GM23338 (cell line): ENCODE measurements at regions not wholly inside any gene's neighbourhood (a gene's known extent, or its start where the extent isn't known, plus 50 kb on each side); places are given as distances from the start of the nearest gene placed in this dataset.
A peak's percentile ranks its signal among the peaks of the same experiment; 100 is the strongest.

Experiments
- ATAC-seq: fragments of 200-7000 bp; cut with Tn5 transposase; 3 replicates; pipeline ENCODE4 v1.9.1; 2020
- DNase-seq: peaks from one replicate; pipeline ENCODE4 v3.0.0-alpha.2; 2015; ENCODE audit warnings: low spot score
- H2AFZ ChIP-seq: fragments of 200-600 bp; sonication (generic); 2 replicates; pipeline ENCODE4 v1.8.0; 2016; ENCODE audit warnings: antibody characterized with exemption, mild to moderate bottlenecking, moderate library complexity
- H3F3A ChIP-seq: fragments of 200-600 bp; sonication (generic); replicated peaks from 2 replicates; pipeline ENCODE4 v1.8.0; 2017; ENCODE audit warnings: antibody characterized with exemption, mixed run types, low read depth
- H3K27ac ChIP-seq: fragments of 200-600 bp; sonication (generic); 2 replicates; pipeline ENCODE4 v1.6.1; 2016; ENCODE audit warnings: low read depth
- H3K27me3 ChIP-seq: fragments of 200-600 bp; sonication (generic); 2 replicates; pipeline ENCODE4 v1.8.0; 2016; ENCODE audit warnings: mild to moderate bottlenecking, mixed run types, moderate library complexity; ENCODE audit not compliant: insufficient read depth
- H3K36me3 ChIP-seq: fragments of 200-600 bp; sonication (generic); 2 replicates; pipeline ENCODE4 v1.8.0; 2016; ENCODE audit warnings: mild to moderate bottlenecking; ENCODE audit not compliant: insufficient read depth
- H3K4me1 ChIP-seq: fragments of 200-600 bp; sonication (generic); 2 replicates; pipeline ENCODE4 v1.8.0; 2016; ENCODE audit warnings: mild to moderate bottlenecking, moderate library complexity; ENCODE audit not compliant: insufficient read depth
- H3K4me2 ChIP-seq: fragments of 200-600 bp; sonication (generic); 2 replicates; pipeline ENCODE4 v1.7.1; 2017; ENCODE audit warnings: mixed run types
- H3K4me3 ChIP-seq: fragments of 200-600 bp; sonication (generic); 2 replicates; pipeline ENCODE4 v1.6.1; 2016; ENCODE audit warnings: mixed run types
- H3K79me2 ChIP-seq: fragments of 200-600 bp; sonication (generic); replicated peaks from 2 replicates; pipeline ENCODE4 v1.8.0; 2017; ENCODE audit warnings: mild to moderate bottlenecking; ENCODE audit not compliant: insufficient read depth
- H3K9me2 ChIP-seq: fragments of 200-600 bp; sonication (generic); 2 replicates; pipeline ENCODE4 v1.8.0; 2017; ENCODE audit not compliant: insufficient read depth
- H4K20me1 ChIP-seq: fragments of 200-600 bp; sonication (generic); replicated peaks from 2 replicates; pipeline ENCODE4 v1.8.0; 2017; ENCODE audit warnings: mild to moderate bottlenecking; ENCODE audit not compliant: insufficient read depth
- H3K27ac Mint-ChIP-seq: 2 replicates; pipeline ENCODE4 v1.8.0; 2020; ENCODE audit warnings: inconsistent platforms, mild to moderate bottlenecking, moderate library complexity, mixed read lengths
- H3K27me3 Mint-ChIP-seq: 3 replicates; pipeline ENCODE4 v1.8.0; 2022; ENCODE audit warnings: low read depth, mild to moderate bottlenecking, moderate library complexity, mixed read lengths, inconsistent platforms; ENCODE audit not compliant: insufficient read depth, poor library complexity
- H3K36me3 Mint-ChIP-seq: 3 replicates; pipeline ENCODE4 v1.8.0; 2021; ENCODE audit warnings: low read depth, mild to moderate bottlenecking, inconsistent platforms, moderate library complexity, mixed read lengths
- H3K4me1 Mint-ChIP-seq: 3 replicates; pipeline ENCODE4 v1.8.0; 2020; ENCODE audit warnings: mild to moderate bottlenecking, inconsistent platforms, mixed read lengths
- H3K4me3 Mint-ChIP-seq: 3 replicates; pipeline ENCODE4 v1.8.0; 2021; ENCODE audit warnings: moderate library complexity, mild to moderate bottlenecking, inconsistent platforms, mixed read lengths
- H3K9me3 Mint-ChIP-seq: 3 replicates; pipeline ENCODE4 v1.8.0; 2020; ENCODE audit warnings: moderate library complexity, mild to moderate bottlenecking, inconsistent platforms, mixed read lengths
- CREB1 ChIP-seq: fragments of 250-450 bp; sonication (Bioruptor Pico); IDR thresholded peaks from 2 replicates; pipeline ENCODE4 v1.5.0; 2020; ENCODE audit warnings: low read depth, mild to moderate bottlenecking, moderate library complexity
- EZH2phosphoT487 ChIP-seq: fragments of 200-600 bp; sonication (generic); IDR thresholded peaks from one replicate; pipeline ENCODE4 v1.8.1; 2018; ENCODE audit warnings: antibody characterized with exemption; ENCODE audit not compliant: unreplicated experiment
- STAT1 ChIP-seq: IDR thresholded peaks from one replicate; pipeline ENCODE4 v1.6.1; 2016; ENCODE audit warnings: antibody characterized with exemption; ENCODE audit not compliant: unreplicated experiment
- ZNF462 ChIP-seq: fragments of 250-450 bp; sonication (Bioruptor Pico); IDR thresholded peaks from 2 replicates; pipeline ENCODE4 v1.5.0; 2020; ENCODE audit warnings: mild to moderate bottlenecking, moderate library complexity

DNA sequence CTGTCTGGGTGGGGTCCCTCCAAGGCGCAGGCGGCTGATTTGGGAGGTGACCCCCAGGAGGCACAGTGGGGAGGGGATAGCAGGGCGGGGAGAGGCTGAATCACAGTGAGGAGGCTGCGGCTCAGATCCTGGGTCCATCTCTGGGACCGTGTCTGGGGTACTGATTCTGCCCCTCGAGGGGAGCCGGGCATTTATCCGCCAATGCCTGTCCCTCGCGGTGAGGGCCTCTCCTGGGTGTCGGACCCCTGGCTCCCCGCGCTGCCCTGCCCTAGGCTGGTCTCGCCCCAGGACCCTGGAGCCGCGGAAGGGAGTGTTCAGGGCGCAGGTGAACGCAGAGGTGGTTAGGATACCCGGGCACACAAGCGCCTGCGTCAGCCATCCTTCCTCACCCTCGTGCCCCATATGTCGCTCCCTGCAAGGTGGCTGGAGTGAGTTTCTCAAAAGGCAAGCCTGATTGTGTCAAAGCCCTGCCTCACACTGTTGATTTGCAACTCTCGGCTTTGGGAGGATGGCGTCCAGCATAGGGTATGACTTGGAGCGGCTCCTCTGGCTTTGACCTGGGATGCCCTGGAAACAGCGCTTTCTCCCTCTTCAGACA, 530.9 kb downstream of the PTPRU start:
- peaks cover 5% of the 10 kb centered on the region for H3K27me3 Mint-ChIP-seq
- ATAC-seq: no peak
- Histone ChIP-seq H3F3A (no peaks in the 10 kb centered on the region), H3K27me3 (no peaks in the 10 kb centered on the region), H3K36me3 (no peaks in the 10 kb centered on the region), H2AFZ (0 out of 2 replicates have a peak overlapping the region, but pooled peaks have one; percentile 66), H4K20me1 (no peaks in the 10 kb centered on the region), H3K4me2 (no peak overlapping the region), H3K27ac (no peak overlapping the region), H3K9me2 (no peaks in the 10 kb centered on the region), H3K4me1 (no peaks in the 10 kb centered on the region), H3K4me3 (no peak overlapping the region), H3K79me2 (no peaks in the 10 kb centered on the region)
- no peaks in the 10 kb centered on the region for H3K9me3 Mint-ChIP-seq
- TF ChIP-seq STAT1 (no peak), EZH2phosphoT487 (no peak)
- H3K4me3 Mint-ChIP-seq: no peak overlapping the region
- H3K4me1 Mint-ChIP-seq: no peaks in the 10 kb centered on the region
- no peak overlapping the region for H3K27ac Mint-ChIP-seq
- no peak for DNase-seq
- H3K36me3 Mint-ChIP-seq: no peaks in the 10 kb centered on the region

DNA sequence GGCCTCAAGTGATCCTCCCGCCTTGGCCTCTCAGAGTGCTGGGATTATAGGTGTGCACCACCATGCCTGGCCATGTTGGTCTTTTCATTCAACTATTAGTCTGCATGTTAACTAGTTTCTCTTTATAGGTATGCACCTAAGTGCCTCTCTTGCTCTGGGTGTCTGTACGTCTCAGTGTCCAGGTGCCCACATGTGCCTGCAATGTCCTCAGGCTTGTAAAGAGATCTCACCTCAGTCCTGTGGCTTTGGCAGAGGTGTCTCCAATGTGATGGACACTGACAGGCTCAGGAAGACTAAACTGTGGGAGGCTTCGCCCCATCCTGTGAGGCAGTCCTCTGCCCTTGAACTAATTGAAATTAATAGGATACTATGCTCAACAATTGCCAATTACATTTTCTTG, 526.3 kb downstream of the PTPRU start:
- no peak overlapping the region for H3K27ac ChIP-seq
- no peak overlapping the region for H3K4me2 ChIP-seq
- TF ChIP-seq CREB1 (CRISPR knock-in tag) (no peak), ZNF462 (CRISPR knock-in tag) (no peak), EZH2phosphoT487 (no peak)
- ATAC-seq (no peak), DNase-seq (no peak)
- no peaks in the 10 kb centered on the region for H3F3A ChIP-seq
- H3K4me1 ChIP-seq: no peaks in the 10 kb centered on the region
- Mint-ChIP-seq H3K4me3 (no peak overlapping the region), H3K27me3 (peaks cover 7% of the 10 kb centered on the region), H3K27ac (no peak overlapping the region), H3K36me3 (no peaks in the 10 kb centered on the region), H3K9me3 (no peaks in the 10 kb centered on the region), H3K4me1 (no peaks in the 10 kb centered on the region)
- H3K27me3 ChIP-seq: no peaks in the 10 kb centered on the region
- no peak overlapping the region for H3K4me3 ChIP-seq
- no peak overlapping the region for H2AFZ ChIP-seq
- no peaks in the 10 kb centered on the region for H3K79me2 ChIP-seq
- H3K36me3 ChIP-seq: no peaks in the 10 kb centered on the region
- no peaks in the 10 kb centered on the region for H3K9me2 ChIP-seq
- no peaks in the 10 kb centered on the region for H4K20me1 ChIP-seq
